ENCODE measurements at regions not wholly inside any gene's neighbourhood (a gene's known extent, or its start where the extent isn't known, plus 50 kb on each side); places are given as distances from the start of the nearest gene placed in this dataset.

DNA sequence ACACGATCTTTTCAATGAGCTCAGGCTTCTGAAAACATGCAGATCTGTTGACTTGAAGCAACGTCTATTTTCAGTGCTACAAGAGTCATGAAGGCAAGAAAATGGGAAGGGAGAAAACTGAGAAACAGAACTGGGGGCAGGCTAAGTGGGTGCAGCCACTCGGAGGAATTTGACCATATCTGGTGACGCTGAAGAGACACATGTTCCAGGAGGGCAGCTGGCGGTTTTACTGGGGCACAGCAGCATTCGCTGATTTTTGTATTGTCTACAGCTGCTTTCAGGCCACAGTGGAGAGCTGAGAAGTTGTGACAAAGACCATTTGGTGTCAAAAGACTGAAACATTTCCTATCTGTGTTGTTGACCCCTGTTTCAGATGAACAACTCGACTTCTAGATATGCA is 103.0 kb upstream of the ELAC2 start:
- TF ChIP-seq, protein P1, sequence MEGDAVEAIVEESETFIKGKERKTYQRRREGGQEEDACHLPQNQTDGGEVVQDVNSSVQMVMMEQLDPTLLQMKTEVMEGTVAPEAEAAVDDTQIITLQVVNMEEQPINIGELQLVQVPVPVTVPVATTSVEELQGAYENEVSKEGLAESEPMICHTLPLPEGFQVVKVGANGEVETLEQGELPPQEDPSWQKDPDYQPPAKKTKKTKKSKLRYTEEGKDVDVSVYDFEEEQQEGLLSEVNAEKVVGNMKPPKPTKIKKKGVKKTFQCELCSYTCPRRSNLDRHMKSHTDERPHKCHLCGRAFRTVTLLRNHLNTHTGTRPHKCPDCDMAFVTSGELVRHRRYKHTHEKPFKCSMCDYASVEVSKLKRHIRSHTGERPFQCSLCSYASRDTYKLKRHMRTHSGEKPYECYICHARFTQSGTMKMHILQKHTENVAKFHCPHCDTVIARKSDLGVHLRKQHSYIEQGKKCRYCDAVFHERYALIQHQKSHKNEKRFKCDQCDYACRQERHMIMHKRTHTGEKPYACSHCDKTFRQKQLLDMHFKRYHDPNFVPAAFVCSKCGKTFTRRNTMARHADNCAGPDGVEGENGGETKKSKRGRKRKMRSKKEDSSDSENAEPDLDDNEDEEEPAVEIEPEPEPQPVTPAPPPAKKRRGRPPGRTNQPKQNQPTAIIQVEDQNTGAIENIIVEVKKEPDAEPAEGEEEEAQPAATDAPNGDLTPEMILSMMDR (IDR thresholded peaks at IDR 0.05), result no peak
- TF ChIP-seq POLR2A (IDR thresholded peaks at IDR 0.05), result no peak

Measured in tibial nerve (tissue), 3 donors.